CD14-positive monocyte (primary cell): ENCODE measurements at regions not wholly inside any gene's neighbourhood (a gene's known extent, or its start where the extent isn't known, plus 50 kb on each side); places are given as distances from the start of the nearest gene placed in this dataset. TPM values are rescaled to one million over a fixed set of nuclear protein-coding genes. Genes with fewer than 3 reads are reported as not detected.

ENCODE experiments used
- DNase-seq, 3 donors: peaks; one replicate each; pipeline ENCODE4 v3.0.0-alpha.2; 2011 to 2022
- H2AFZ ChIP-seq: 2 replicates; pipeline ENCODE4 v1.6.0; 2012; ENCODE audit warnings: mild to moderate bottlenecking, low read depth, low read length, inconsistent platforms; ENCODE audit not compliant: insufficient read depth, poor library complexity, severe bottlenecking
- H3K27ac ChIP-seq, 2 donors: 1 replicate in 1 of 2; 2 replicates in 1 of 2; pipeline ENCODE4 v1.5.1; 2012 to 2013; ENCODE audit warnings: low read length in 2 of 2, control low read depth in 1 of 2, inconsistent platforms in 1 of 2, low read depth in 1 of 2, mild to moderate bottlenecking in 1 of 2
- H3K27me3 ChIP-seq, 2 donors: one replicate each; pipeline versions ENCODE4 v1.6.0 to v1.6.1; 2011 to 2013; ENCODE audit warnings: low read length in 2 of 2; ENCODE audit not compliant: control insufficient read depth in 2 of 2, insufficient read depth in 2 of 2
- H3K36me3 ChIP-seq, 2 donors: replicated peaks in 1 of 2; 1 replicate in 1 of 2; 2 replicates in 1 of 2; pipeline versions ENCODE4 v1.5.1 to v1.6.1; 2012 to 2013; ENCODE audit warnings: low read length in 2 of 2, control low read depth in 1 of 2, inconsistent platforms in 1 of 2, mild to moderate bottlenecking in 1 of 2; ENCODE audit not compliant: insufficient read depth in 2 of 2, control insufficient read depth in 1 of 2
- H3K4me1 ChIP-seq, 2 donors: 1 replicate in 1 of 2; 2 replicates in 1 of 2; pipeline versions ENCODE4 v1.5.1 to v1.6.1; 2012 to 2013; ENCODE audit warnings: low read length in 2 of 2, control low read depth in 1 of 2, inconsistent platforms in 1 of 2, mild to moderate bottlenecking in 1 of 2, moderate library complexity in 1 of 2; ENCODE audit not compliant: insufficient read depth in 2 of 2, control insufficient read depth in 1 of 2
- H3K4me2 ChIP-seq: replicated peaks from 2 replicates; pipeline ENCODE3; 2012; ENCODE audit warnings: low read length, moderate library complexity, mild to moderate bottlenecking; ENCODE audit not compliant: poor library complexity, severe bottlenecking; ENCODE audit errors: extremely low read depth
- H3K4me3 ChIP-seq, 3 experiments: fragments of 200-600 bp in 1 of 3; sonication (generic) in 1 of 3; replicated peaks in 1 of 3; 1 replicate in 2 of 3; 2 replicates in 1 of 3; pipeline ENCODE4 v1.5.1; 2011 to 2013; ENCODE audit warnings: low read length in 3 of 3, mild to moderate bottlenecking in 3 of 3, control low read depth in 2 of 3, low read depth in 2 of 3, inconsistent platforms in 1 of 3, moderate library complexity in 1 of 3
- H3K79me2 ChIP-seq: 2 replicates; pipeline ENCODE4 v1.6.0; 2012; ENCODE audit warnings: mild to moderate bottlenecking, control low read depth, inconsistent platforms, low read length, moderate library complexity; ENCODE audit not compliant: insufficient read depth
- H3K9ac ChIP-seq: 2 replicates; pipeline ENCODE4 v1.6.0; 2017; ENCODE audit warnings: low read length, mild to moderate bottlenecking; ENCODE audit not compliant: insufficient read depth, poor library complexity, severe bottlenecking
- H3K9me3 ChIP-seq, 2 donors: replicated peaks in 1 of 2; 1 replicate in 1 of 2; 2 replicates in 1 of 2; pipeline versions ENCODE4 v1.5.1 to v1.6.1; 2012 to 2013; ENCODE audit warnings: low read length in 2 of 2, control low read depth in 1 of 2; ENCODE audit not compliant: control insufficient read depth in 1 of 2, insufficient read depth in 1 of 2
- H4K20me1 ChIP-seq: 2 replicates; pipeline ENCODE4 v1.6.0; 2012; ENCODE audit warnings: mild to moderate bottlenecking, low read length, control low read depth, moderate library complexity; ENCODE audit not compliant: insufficient read depth
- H3K27ac Mint-ChIP-seq, 7 donors: one replicate each; pipeline ENCODE4 v1.8.0; 2020; ENCODE audit warnings: mild to moderate bottlenecking in 7 of 7, mixed read lengths in 7 of 7, moderate library complexity in 6 of 7, inconsistent platforms in 2 of 7
- H3K27me3 Mint-ChIP-seq, 3 donors: one replicate each; pipeline ENCODE4 v1.8.0; 2021 to 2022; ENCODE audit warnings: low read depth in 3 of 3, mild to moderate bottlenecking in 3 of 3, mixed read lengths in 3 of 3, moderate library complexity in 3 of 3, inconsistent platforms in 1 of 3
- H3K36me3 Mint-ChIP-seq, 2 donors: one replicate each; pipeline ENCODE4 v1.8.0; 2020; ENCODE audit warnings: mixed read lengths in 2 of 2, inconsistent platforms in 1 of 2, mild to moderate bottlenecking in 1 of 2
- H3K4me1 Mint-ChIP-seq: one replicate; pipeline ENCODE4 v1.8.0; 2020; ENCODE audit warnings: mild to moderate bottlenecking, mixed read lengths
- H3K4me3 Mint-ChIP-seq, 2 donors: one replicate each; pipeline ENCODE4 v1.8.0; 2020; ENCODE audit warnings: mild to moderate bottlenecking in 2 of 2, mixed read lengths in 2 of 2, moderate library complexity in 1 of 2
- H3K9me3 Mint-ChIP-seq, 7 donors: one replicate each; pipeline ENCODE4 v1.8.0; 2020 to 2022; ENCODE audit warnings: mixed read lengths in 7 of 7, mild to moderate bottlenecking in 6 of 7, moderate library complexity in 6 of 7, inconsistent platforms in 2 of 7
- WGBS: methylation state at CpG from one replicate; pipeline ENCODE4 v1.1.5; 2013; ENCODE audit warnings: missing lambda C conversion rate; ENCODE audit not compliant: insufficient coverage; 5-methylcytosine and 5-hydroxymethylcytosine counted together
- intact Hi-C, 2 donors: fragments of 100-400 bp; cut with micrococcal nuclease; formaldehyde crosslinking; loops; one replicate each; pipeline versions ENCODE4 v1.15.0 to v1.15.1; 2023
- small RNA-seq: library from RNA; depleted of rRNA; stranded (forward); fragments of <200 nt; gene quantifications from one replicate; pipeline ENCODE3, GENCODE V24; 2012; ENCODE audit warnings: low read depth; ENCODE audit not compliant: insufficient read length
- TF ChIP-seq, protein P1 (sequence below): fragments of 200-600 bp; IDR thresholded peaks from one replicate; pipeline ENCODE4 v1.8.0; 2022; ENCODE audit warnings: antibody characterized with exemption, mild to moderate bottlenecking

DNA sequence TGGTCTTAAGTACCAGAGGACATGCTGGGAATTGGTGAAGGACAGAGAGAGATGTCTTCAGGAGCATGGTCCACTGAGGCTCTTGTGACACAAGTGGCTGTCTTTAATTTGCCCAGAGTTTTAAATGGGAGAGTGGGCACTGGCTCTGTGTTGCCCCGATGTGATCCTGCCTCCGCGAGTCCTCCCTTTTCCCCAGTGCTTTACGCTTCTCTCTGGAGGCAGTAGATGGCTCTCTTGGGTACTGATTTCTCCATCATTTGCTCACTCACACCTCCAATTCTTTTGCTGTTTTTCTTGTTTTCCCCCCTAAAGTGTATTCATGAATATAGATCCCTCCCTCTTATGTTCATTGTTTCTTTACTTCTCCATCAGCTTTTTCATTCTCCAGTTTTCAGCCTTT lies 74.3 kb downstream of the EMP1 start:
- no peak overlapping the region for H3K9ac ChIP-seq
- TF ChIP-seq, protein P1, sequence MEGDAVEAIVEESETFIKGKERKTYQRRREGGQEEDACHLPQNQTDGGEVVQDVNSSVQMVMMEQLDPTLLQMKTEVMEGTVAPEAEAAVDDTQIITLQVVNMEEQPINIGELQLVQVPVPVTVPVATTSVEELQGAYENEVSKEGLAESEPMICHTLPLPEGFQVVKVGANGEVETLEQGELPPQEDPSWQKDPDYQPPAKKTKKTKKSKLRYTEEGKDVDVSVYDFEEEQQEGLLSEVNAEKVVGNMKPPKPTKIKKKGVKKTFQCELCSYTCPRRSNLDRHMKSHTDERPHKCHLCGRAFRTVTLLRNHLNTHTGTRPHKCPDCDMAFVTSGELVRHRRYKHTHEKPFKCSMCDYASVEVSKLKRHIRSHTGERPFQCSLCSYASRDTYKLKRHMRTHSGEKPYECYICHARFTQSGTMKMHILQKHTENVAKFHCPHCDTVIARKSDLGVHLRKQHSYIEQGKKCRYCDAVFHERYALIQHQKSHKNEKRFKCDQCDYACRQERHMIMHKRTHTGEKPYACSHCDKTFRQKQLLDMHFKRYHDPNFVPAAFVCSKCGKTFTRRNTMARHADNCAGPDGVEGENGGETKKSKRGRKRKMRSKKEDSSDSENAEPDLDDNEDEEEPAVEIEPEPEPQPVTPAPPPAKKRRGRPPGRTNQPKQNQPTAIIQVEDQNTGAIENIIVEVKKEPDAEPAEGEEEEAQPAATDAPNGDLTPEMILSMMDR = no peak
- peaks cover 6 to 14% of the 10 kb centered on the region in 2 donors for H3K27me3 ChIP-seq
- no CpG with 5 or more reads among the region's 4 CpGs for WGBS
- H3K27ac Mint-ChIP-seq = no peak overlapping the region
- no peak overlapping the region for H3K27ac ChIP-seq
- no peaks in the 10 kb centered on the region for H3K79me2 ChIP-seq
- H3K36me3 ChIP-seq = no peaks in the 10 kb centered on the region
- peaks cover 4% of the 10 kb centered on the region for H3K4me1 Mint-ChIP-seq
- intact Hi-C loops = no loop called here
- H3K4me3 ChIP-seq = no peak overlapping the region
- no peaks in the 10 kb centered on the region for H4K20me1 ChIP-seq
- no peak overlapping the region for H2AFZ ChIP-seq
- no peak for DNase-seq
- no peak overlapping the region for H3K4me3 Mint-ChIP-seq
- H3K4me1 ChIP-seq = no peaks in the 10 kb centered on the region
- peaks cover 0 to 8% of the 10 kb centered on the region in 2 donors for H3K9me3 ChIP-seq
- H3K9me3 Mint-ChIP-seq = peaks cover 3 to 15% (median 10%) of the 10 kb centered on the region in 7 donors
- H3K36me3 Mint-ChIP-seq = no peaks in the 10 kb centered on the region
- no peak overlapping the region for H3K4me2 ChIP-seq
- H3K27me3 Mint-ChIP-seq = peaks cover 9 to 24% (median 18%) of the 10 kb centered on the region in 3 donors

Small RNA genes lying in the stretch of these regions (small RNA-seq; reads per million reads assigned to genes)
- gene RNA5SP353 (not detected), gene RNU6-590P (not detected)
